Muscle layer of duodenum (tissue), 2 donors: ENCODE measurements at regions not wholly inside any gene's neighbourhood (a gene's known extent, or its start where the extent isn't known, plus 50 kb on each side); places are given as distances from the start of the nearest gene placed in this dataset.

Experiments used
- H3K27ac ChIP-seq: one replicate; pipeline ENCODE4 v1.7.0; 2013; ENCODE audit warnings: mild to moderate bottlenecking, low read length
- H3K27me3 ChIP-seq: one replicate; pipeline ENCODE4 v1.7.0; 2013; ENCODE audit warnings: low read depth, mild to moderate bottlenecking, control low read depth, low read length
- H3K36me3 ChIP-seq, 2 donors: one replicate each; pipeline ENCODE4 v1.7.0; 2013; ENCODE audit warnings: low read length in 2 of 2, control low read depth in 1 of 2, mild to moderate bottlenecking in 1 of 2; ENCODE audit not compliant: insufficient read depth in 2 of 2, control insufficient read depth in 1 of 2
- H3K4me1 ChIP-seq, 2 donors: one replicate each; pipeline ENCODE4 v1.7.0; 2013; ENCODE audit warnings: low read length in 2 of 2, mild to moderate bottlenecking in 2 of 2, control low read depth in 1 of 2, moderate library complexity in 1 of 2; ENCODE audit not compliant: insufficient read depth in 2 of 2, control insufficient read depth in 1 of 2
- H3K4me3 ChIP-seq, 2 donors: one replicate each; pipeline ENCODE4 v1.7.0; 2013; ENCODE audit warnings: low read length in 2 of 2, low read depth in 1 of 2, mild to moderate bottlenecking in 1 of 2
- H3K9me3 ChIP-seq, 2 donors: one replicate each; pipeline ENCODE4 v1.7.0; 2013; ENCODE audit warnings: low read length in 2 of 2, control low read depth in 1 of 2, mild to moderate bottlenecking in 1 of 2; ENCODE audit not compliant: control insufficient read depth in 1 of 2
- donor health status: healthy.

GRCh38 chr10:29140151-29140550 lies 148.7 kb upstream of the LYZL1 start:
- H3K4me3 ChIP-seq: no peak overlapping the region
- H3K4me1 ChIP-seq: no peaks in the 10 kb centered on the region
- no peaks in the 10 kb centered on the region for H3K36me3 ChIP-seq
- no peak overlapping the region for H3K27ac ChIP-seq
- no peaks in the 10 kb centered on the region for H3K9me3 ChIP-seq
- no peaks in the 10 kb centered on the region for H3K27me3 ChIP-seq

GRCh38 chr10:29140991-29141390 lies 147.9 kb upstream of the LYZL1 start:
- no peak overlapping the region for H3K27ac ChIP-seq
- no peaks in the 10 kb centered on the region for H3K36me3 ChIP-seq
- H3K4me3 ChIP-seq: no peak overlapping the region
- H3K27me3 ChIP-seq: no peaks in the 10 kb centered on the region
- no peaks in the 10 kb centered on the region for H3K4me1 ChIP-seq
- no peaks in the 10 kb centered on the region for H3K9me3 ChIP-seq

- H3K36me3 ChIP-seq: no peaks in the 10 kb centered on the region
- H3K27me3 ChIP-seq: no peaks in the 10 kb centered on the region
- no peaks in the 10 kb centered on the region for H3K4me1 ChIP-seq
- no peaks in the 10 kb centered on the region for H3K9me3 ChIP-seq
- H3K27ac ChIP-seq: no peak overlapping the region
- H3K4me3 ChIP-seq: no peak overlapping the region
Observed at GRCh38 chr10:29141761-29142160, 147.1 kb upstream of the LYZL1 start.

- H3K9me3 ChIP-seq: no peaks in the 10 kb centered on the region
- no peak overlapping the region for H3K4me3 ChIP-seq
- H3K36me3 ChIP-seq: no peaks in the 10 kb centered on the region
- H3K27ac ChIP-seq: no peak overlapping the region
- no peaks in the 10 kb centered on the region for H3K4me1 ChIP-seq
- H3K27me3 ChIP-seq: no peaks in the 10 kb centered on the region
Observed at GRCh38 chr10:29142516-29143314, 146.2 kb upstream of the LYZL1 start.

- no peaks in the 10 kb centered on the region for H3K27me3 ChIP-seq
Observed at GRCh38 chr10:29144126-29144525, 144.7 kb upstream of the LYZL1 start.

GRCh38 chr10:29146311-29147100 lies 142.4 kb upstream of the LYZL1 start:
- Histone ChIP-seq H3K36me3 (no peaks in the 10 kb centered on the region), H3K27ac (no peak overlapping the region), H3K4me3 (no peak overlapping the region), H3K9me3 (no peaks in the 10 kb centered on the region), H3K4me1 (no peaks in the 10 kb centered on the region), H3K27me3 (no peaks in the 10 kb centered on the region)

More at GRCh38 chr10:29144126-29144525, 144.7 kb upstream of the LYZL1 start:
- Histone ChIP-seq H3K27ac (no peak overlapping the region), H3K36me3 (no peaks in the 10 kb centered on the region), H3K4me1 (no peaks in the 10 kb centered on the region), H3K4me3 (no peak overlapping the region), H3K9me3 (no peaks in the 10 kb centered on the region)

GRCh38 chr10:29150010-29150409 lies 138.9 kb upstream of the LYZL1 start:
- H3K4me1 ChIP-seq: no peaks in the 10 kb centered on the region
- no peaks in the 10 kb centered on the region for H3K36me3 ChIP-seq
- H3K4me3 ChIP-seq: no peak overlapping the region
- H3K9me3 ChIP-seq: no peaks in the 10 kb centered on the region
- no peaks in the 10 kb centered on the region for H3K27me3 ChIP-seq
- no peak overlapping the region for H3K27ac ChIP-seq

- H3K9me3 ChIP-seq: no peaks in the 10 kb centered on the region
- H3K4me3 ChIP-seq: no peak overlapping the region
- no peaks in the 10 kb centered on the region for H3K36me3 ChIP-seq
- no peaks in the 10 kb centered on the region for H3K27me3 ChIP-seq
- no peak overlapping the region for H3K27ac ChIP-seq
- no peaks in the 10 kb centered on the region for H3K4me1 ChIP-seq
Observed at GRCh38 chr10:29151005-29151404, 137.9 kb upstream of the LYZL1 start.

GRCh38 chr10:29157321-29157720 lies 131.5 kb upstream of the LYZL1 start:
- Histone ChIP-seq H3K27me3 (no peaks in the 10 kb centered on the region), H3K4me3 (no peak overlapping the region), H3K9me3 (no peaks in the 10 kb centered on the region), H3K36me3 (no peaks in the 10 kb centered on the region), H3K4me1 (no peaks in the 10 kb centered on the region), H3K27ac (no peak overlapping the region)

- Histone ChIP-seq H3K27me3 (no peaks in the 10 kb centered on the region), H3K4me3 (no peak overlapping the region), H3K9me3 (no peaks in the 10 kb centered on the region), H3K36me3 (no peaks in the 10 kb centered on the region), H3K27ac (no peak overlapping the region), H3K4me1 (no peaks in the 10 kb centered on the region)
Observed at GRCh38 chr10:29158066-29158465, 130.8 kb upstream of the LYZL1 start.

- no peak overlapping the region for H3K27ac ChIP-seq
- no peaks in the 10 kb centered on the region for H3K4me1 ChIP-seq
- H3K4me3 ChIP-seq: no peak overlapping the region
- H3K36me3 ChIP-seq: no peaks in the 10 kb centered on the region
- H3K9me3 ChIP-seq: peaks cover under 1 to 4% of the 10 kb centered on the region in 2 donors
- H3K27me3 ChIP-seq: no peaks in the 10 kb centered on the region
Observed at GRCh38 chr10:29160150-29160617, 128.7 kb upstream of the LYZL1 start.
